SU-DHL-6 (cell line): ENCODE measurements at regions not wholly inside any gene's neighbourhood (a gene's known extent, or its start where the extent isn't known, plus 50 kb on each side); places are given as distances from the start of the nearest gene placed in this dataset.

Experiments
- CTCF ChIP-seq: fragments of 200-600 bp; sonication (generic); IDR thresholded peaks from one replicate; pipeline ENCODE4 v1.5.1; 2017; ENCODE audit warnings: antibody characterized with exemption, mild to moderate bottlenecking, low read length, moderate library complexity; ENCODE audit not compliant: insufficient read depth, poor library complexity, severe bottlenecking
- EZH2phosphoT487 ChIP-seq: fragments of 200-600 bp; sonication (generic), shearing (Covaris generic); conservative IDR thresholded peaks from 2 replicates; pipeline ENCODE4 v1.6.1; 2018; ENCODE audit warnings: mild to moderate bottlenecking, antibody characterized with exemption, low read length, moderate library complexity, mixed read lengths

GRCh38 chr15:44861439-44861910, 95.0 kb upstream of the TERB2 start:
- TF ChIP-seq EZH2phosphoT487 (no peak), CTCF (no peak)
